HCT116 (cell line): ENCODE measurements at regions not wholly inside any gene's neighbourhood (a gene's known extent, or its start where the extent isn't known, plus 50 kb on each side); places are given as distances from the start of the nearest gene placed in this dataset.

ENCODE experiments used
- ATAC-seq: fragments of 200-7000 bp; cut with Tn5 transposase; 2 replicates; pipeline ENCODE4 v1.9.1; 2020; ENCODE audit warnings: mild to moderate bottlenecking, moderate library complexity
- BruUV-seq: library from RNA; stranded (reverse); fragments of 400-500 nt; replicated peaks from 2 replicates; lab custom pipeline; 2021; lab: Mats Ljungman, UMichigan
- CTCF ChIA-PET: fragments of 300-600 bp; sonication (Branson Sonifier 250); formaldehyde crosslinking; loops from one replicate; lab custom pipeline; 2021; ENCODE audit warnings: antibody characterized with exemption; lab: Charles Lee
- POLR2A ChIA-PET: fragments of 300-600, 350-600 bp; sonication (Branson Sonifier 250); formaldehyde crosslinking; loops from one replicate; lab custom pipeline; 2021; ENCODE audit warnings: antibody characterized with exemption; lab: Charles Lee
- RAD21 ChIA-PET, 2 experiments: fragments of 300-600 bp; sonication (Branson Sonifier 250); formaldehyde crosslinking; loops; one replicate each; lab custom pipeline; 2023; ENCODE audit warnings: low total read pairs in 2 of 2; ENCODE audit not compliant: uncharacterized antibody in 2 of 2, unreplicated experiment in 2 of 2, low non-redundant PET in 1 of 2; lab: Charles Lee
- DNase-seq: peaks from one replicate; pipeline ENCODE4 v3.0.0-alpha.2; 2010; ENCODE audit warnings: low read depth, low spot score
- H2AFZ ChIP-seq: fragments of 200-600 bp; shearing (Covaris generic), sonication (generic); 2 replicates; pipeline ENCODE4 v1.6.1; 2017; ENCODE audit warnings: low read depth, mixed run types, mixed read lengths, antibody characterized with exemption, low read length; ENCODE audit not compliant: poor library complexity, severe bottlenecking
- H3K27ac ChIP-seq: 2 replicates; pipeline ENCODE4 v1.5.1; 2012; ENCODE audit warnings: low read depth, low read length
- H3K27me3 ChIP-seq: fragments of 200-600 bp; sonication (generic); 2 replicates; pipeline ENCODE4 v1.6.1; 2016; ENCODE audit warnings: mixed run types, low read length, mixed read lengths; ENCODE audit not compliant: insufficient read depth
- H3K36me3 ChIP-seq, 2 experiments: fragments of 200-500 bp in 1 of 2; fragments of 200-600 bp in 1 of 2; sonication (Bioruptor generic) in 1 of 2; sonication (generic) in 1 of 2; 2 replicates each; pipeline versions ENCODE4 v1.5.1 to v1.6.1; 2014 to 2016; ENCODE audit warnings: low read length in 2 of 2, inconsistent platforms in 1 of 2, mixed read lengths in 1 of 2, mixed run types in 1 of 2; ENCODE audit not compliant: insufficient read depth in 2 of 2, control insufficient read depth in 1 of 2
- H3K4me1 ChIP-seq, 2 experiments: fragments of 200-600 bp in 1 of 2; sonication (generic) in 1 of 2; 2 replicates each; pipeline versions ENCODE4 v1.5.1 to v1.6.1; 2012 to 2017; ENCODE audit warnings: low read length in 2 of 2, inconsistent platforms in 1 of 2, mild to moderate bottlenecking in 1 of 2, mixed read lengths in 1 of 2, mixed run types in 1 of 2, moderate library complexity in 1 of 2; ENCODE audit not compliant: insufficient read depth in 2 of 2, control insufficient read depth in 1 of 2
- H3K4me2 ChIP-seq: fragments of 200-600 bp; sonication (generic); 2 replicates; pipeline ENCODE4 v1.6.1; 2017; ENCODE audit warnings: mixed run types, low read length, mixed read lengths
- H3K4me3 ChIP-seq, 2 experiments: fragments of 200-600 bp in 1 of 2; sonication (generic) in 1 of 2; replicated peaks in 1 of 2; 2 replicates each; pipeline ENCODE4 v1.5.1; 2011 to 2016; ENCODE audit warnings: low read length in 2 of 2, control low read depth in 1 of 2, low read depth in 1 of 2, mild to moderate bottlenecking in 1 of 2, mixed read lengths in 1 of 2, mixed run types in 1 of 2
- H3K79me2 ChIP-seq: fragments of 200-600 bp; sonication (generic); 2 replicates; pipeline ENCODE4 v1.6.1; 2017; ENCODE audit warnings: mild to moderate bottlenecking, mixed run types, low read length, moderate library complexity, mixed read lengths; ENCODE audit not compliant: insufficient read depth
- H3K9ac ChIP-seq: fragments of 200-600 bp; sonication (generic); 2 replicates; pipeline ENCODE4 v1.6.1; 2016; ENCODE audit warnings: low read length, mixed read lengths
- H3K9me2 ChIP-seq: fragments of 200-600 bp; sonication (generic), shearing (Covaris generic); 2 replicates; pipeline ENCODE4 v1.6.1; 2017; ENCODE audit warnings: mixed run types, mild to moderate bottlenecking, moderate library complexity; ENCODE audit not compliant: insufficient read depth
- H3K9me3 ChIP-seq, 2 experiments: fragments of 200-500 bp in 1 of 2; fragments of 200-600 bp in 1 of 2; sonication (Bioruptor generic) in 1 of 2; sonication (generic) in 1 of 2; 2 replicates each; pipeline ENCODE4 v1.6.1; 2014 to 2017; ENCODE audit warnings: low read length in 2 of 2, mixed read lengths in 2 of 2, inconsistent platforms in 1 of 2, low read depth in 1 of 2, mild to moderate bottlenecking in 1 of 2, mixed run types in 1 of 2, moderate library complexity in 1 of 2; ENCODE audit not compliant: control insufficient read depth in 1 of 2, insufficient read depth in 1 of 2
- H4K20me1 ChIP-seq: fragments of 200-600 bp; sonication (generic), shearing (Covaris generic); 2 replicates; pipeline ENCODE4 v1.6.1; 2017; ENCODE audit warnings: mixed run types, mild to moderate bottlenecking, moderate library complexity; ENCODE audit not compliant: insufficient read depth
- CEBPB ChIP-seq: IDR thresholded peaks from 2 replicates; pipeline ENCODE4 v1.6.1; 2012; ENCODE audit warnings: low read depth
- EGR1 ChIP-seq: IDR thresholded peaks from 2 replicates; pipeline ENCODE4 v1.6.1; 2012; ENCODE audit warnings: low read depth
- ELF1 ChIP-seq: IDR thresholded peaks from 2 replicates; pipeline ENCODE4 v1.6.1; 2012; ENCODE audit warnings: low read depth, borderline replicate concordance
- EZH2phosphoT487 ChIP-seq: fragments of 200-600 bp; IDR thresholded peaks from 2 replicates; pipeline ENCODE4 v1.6.1; 2018; ENCODE audit warnings: antibody characterized with exemption, borderline replicate concordance
- FOSL1 ChIP-seq: IDR thresholded peaks from 2 replicates; pipeline ENCODE4 v1.6.1; 2012; ENCODE audit warnings: low read depth
- JUND ChIP-seq: IDR thresholded peaks from 2 replicates; pipeline ENCODE4 v1.6.1; 2012
- POLR2AphosphoS5 ChIP-seq: IDR thresholded peaks from 2 replicates; pipeline ENCODE4 v1.6.1; 2011; ENCODE audit warnings: mild to moderate bottlenecking, low read depth, low read length, moderate library complexity
- RAD21 ChIP-seq: IDR thresholded peaks from 2 replicates; pipeline ENCODE4 v1.6.1; 2012; ENCODE audit warnings: low read depth, mild to moderate bottlenecking
- SIN3A ChIP-seq: IDR thresholded peaks from 2 replicates; pipeline ENCODE4 v1.6.1; 2012; ENCODE audit warnings: low read depth
- SP1 ChIP-seq: IDR thresholded peaks from 2 replicates; pipeline ENCODE4 v1.6.1; 2012; ENCODE audit warnings: low read depth
- SRF ChIP-seq: IDR thresholded peaks from 2 replicates; pipeline ENCODE4 v1.6.1; 2012; ENCODE audit warnings: low read depth
- TCF7L2 ChIP-seq: IDR thresholded peaks from 2 replicates; pipeline ENCODE4 v1.7.0; 2011; ENCODE audit warnings: borderline replicate concordance, inconsistent platforms; ENCODE audit not compliant: insufficient read depth, insufficient read length; ENCODE audit errors: extremely low read depth
- YY1 ChIP-seq: IDR thresholded peaks from 2 replicates; pipeline ENCODE4 v1.6.1; 2011; ENCODE audit warnings: low read length, low read depth, moderate library complexity, mild to moderate bottlenecking; ENCODE audit not compliant: insufficient replicate concordance; ENCODE audit errors: extremely low read depth
- ZFX ChIP-seq: fragments of 450-650 bp; IDR thresholded peaks from 2 replicates; pipeline ENCODE4 v1.6.1; 2017
- ZNF274 ChIP-seq: fragments of 200-500 bp; sonication (Bioruptor generic); IDR thresholded peaks from 2 replicates; pipeline ENCODE4 v1.6.1; 2014; ENCODE audit warnings: mild to moderate bottlenecking, low read depth, low read length, inconsistent platforms
- intact Hi-C: fragments of 100-400 bp; cut with micrococcal nuclease; formaldehyde crosslinking; loops from 2 replicates; pipeline ENCODE4 v1.10.0; 2022
- TF ChIP-seq, protein P1 (sequence below): IDR thresholded peaks from 2 replicates; pipeline ENCODE4 v1.6.1; 2012
- TF ChIP-seq, protein P2 (sequence below): IDR thresholded peaks from 2 replicates; pipeline ENCODE4 v1.6.1; 2012
- TF ChIP-seq, protein P3 (sequence below): IDR thresholded peaks from 2 replicates; pipeline ENCODE4 v1.6.1; 2011; ENCODE audit warnings: mild to moderate bottlenecking, low read length, moderate library complexity; ENCODE audit not compliant: insufficient replicate concordance; ENCODE audit errors: extremely low read depth

DNA sequence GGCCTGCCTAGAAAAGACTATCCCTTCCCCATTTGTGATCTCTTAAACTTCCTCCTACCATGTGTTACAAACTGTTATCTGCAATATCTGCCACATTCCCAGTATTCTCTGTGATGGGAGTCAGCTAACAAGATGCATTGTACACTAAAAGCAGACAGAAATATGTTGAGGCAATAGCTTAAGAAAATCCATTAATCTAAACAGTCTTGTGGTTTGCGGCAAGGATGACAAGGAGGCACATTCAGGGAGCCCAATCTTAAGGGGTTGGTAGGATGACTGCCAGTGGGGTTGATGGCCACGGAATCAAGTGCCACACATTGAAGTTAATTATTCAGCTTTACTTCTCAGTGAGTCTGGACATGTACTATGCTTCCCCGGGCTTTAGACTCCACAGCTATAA, 775.5 kb upstream of the AMELY start:
- Histone ChIP-seq H3K9ac (no peak overlapping the region), H3K4me3 (no peak overlapping the region), H3K4me2 (no peak overlapping the region), H2AFZ (no peak overlapping the region), H3K9me2 (no peaks in the 10 kb centered on the region), H4K20me1 (no peaks in the 10 kb centered on the region), H3K79me2 (no peaks in the 10 kb centered on the region), H3K36me3 (no peaks in the 10 kb centered on the region), H3K4me1 (no peaks in the 10 kb centered on the region), H3K27ac (no peak overlapping the region), H3K9me3 (no peaks in the 10 kb centered on the region), H3K27me3 (no peaks in the 10 kb centered on the region)
- RAD21 ChIA-PET, result no interaction called here
- DNase-seq (no peak), ATAC-seq (no peak)
- TF ChIP-seq ZNF274 (no peak), ELF1 (no peak), SRF (no peak), RAD21 (no peak), ZFX (no peak), TCF7L2 (no peak), JUND (no peak), EGR1 (no peak), SIN3A (no peak), YY1 (no peak), SP1 (no peak), EZH2phosphoT487 (no peak)
- TF ChIP-seq, protein P1, sequence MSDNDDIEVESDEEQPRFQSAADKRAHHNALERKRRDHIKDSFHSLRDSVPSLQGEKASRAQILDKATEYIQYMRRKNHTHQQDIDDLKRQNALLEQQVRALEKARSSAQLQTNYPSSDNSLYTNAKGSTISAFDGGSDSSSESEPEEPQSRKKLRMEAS, result no peak
- TF ChIP-seq, protein P2, sequence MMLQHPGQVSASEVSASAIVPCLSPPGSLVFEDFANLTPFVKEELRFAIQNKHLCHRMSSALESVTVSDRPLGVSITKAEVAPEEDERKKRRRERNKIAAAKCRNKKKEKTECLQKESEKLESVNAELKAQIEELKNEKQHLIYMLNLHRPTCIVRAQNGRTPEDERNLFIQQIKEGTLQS, result no peak
- CTCF ChIA-PET, result no interaction called here
- BruUV-seq, result no TSS peak
- intact Hi-C loops, result no loop called here
- POLR2A ChIA-PET, result no interaction called here

DNA sequence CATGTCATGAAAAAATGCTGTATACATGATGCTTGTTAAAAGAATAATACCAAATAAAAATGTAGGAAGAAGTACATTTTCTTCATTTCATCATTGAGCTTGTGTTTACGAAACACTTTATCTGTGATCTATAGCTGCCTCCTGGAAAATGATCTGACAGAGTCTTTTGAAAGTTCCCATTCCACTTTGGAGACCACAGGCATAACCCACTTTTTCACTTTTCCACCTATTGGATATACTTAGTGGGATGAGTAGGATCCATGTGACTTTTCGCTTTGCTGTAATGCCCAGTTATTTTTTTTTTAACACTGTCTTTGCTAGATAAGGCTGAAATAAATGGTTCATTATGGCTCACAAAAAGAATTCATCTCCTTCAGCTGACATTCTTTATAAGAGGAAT, 773.0 kb upstream of the AMELY start:
- RAD21 ChIA-PET, result no interaction called here
- H3K27ac ChIP-seq, result no peak overlapping the region
- POLR2A ChIA-PET, result no interaction called here
- DNase-seq (no peak), ATAC-seq (no peak)
- no peaks in the 10 kb centered on the region for H3K36me3 ChIP-seq
- CTCF ChIA-PET, result no interaction called here
- H3K4me1 ChIP-seq, result no peaks in the 10 kb centered on the region
- H3K9me2 ChIP-seq, result no peaks in the 10 kb centered on the region
- no peak overlapping the region for H3K4me2 ChIP-seq
- no peaks in the 10 kb centered on the region for H3K27me3 ChIP-seq
- H3K9me3 ChIP-seq, result no peaks in the 10 kb centered on the region
- intact Hi-C loops, result no loop called here
- TF ChIP-seq FOSL1, result no peak
- no peak for TF ChIP-seq CEBPB
- TF ChIP-seq ZFX, result no peak
- TF ChIP-seq, protein P1, result no peak
- no peak for TF ChIP-seq RAD21
- TF ChIP-seq ZNF274, result no peak
- TF ChIP-seq SIN3A, result no peak
- TF ChIP-seq SP1, result no peak
- TF ChIP-seq, protein P2, result no peak
- no peak for TF ChIP-seq EZH2phosphoT487
- no peak for TF ChIP-seq POLR2AphosphoS5
- no peak for TF ChIP-seq EGR1
- TF ChIP-seq, protein P3, sequence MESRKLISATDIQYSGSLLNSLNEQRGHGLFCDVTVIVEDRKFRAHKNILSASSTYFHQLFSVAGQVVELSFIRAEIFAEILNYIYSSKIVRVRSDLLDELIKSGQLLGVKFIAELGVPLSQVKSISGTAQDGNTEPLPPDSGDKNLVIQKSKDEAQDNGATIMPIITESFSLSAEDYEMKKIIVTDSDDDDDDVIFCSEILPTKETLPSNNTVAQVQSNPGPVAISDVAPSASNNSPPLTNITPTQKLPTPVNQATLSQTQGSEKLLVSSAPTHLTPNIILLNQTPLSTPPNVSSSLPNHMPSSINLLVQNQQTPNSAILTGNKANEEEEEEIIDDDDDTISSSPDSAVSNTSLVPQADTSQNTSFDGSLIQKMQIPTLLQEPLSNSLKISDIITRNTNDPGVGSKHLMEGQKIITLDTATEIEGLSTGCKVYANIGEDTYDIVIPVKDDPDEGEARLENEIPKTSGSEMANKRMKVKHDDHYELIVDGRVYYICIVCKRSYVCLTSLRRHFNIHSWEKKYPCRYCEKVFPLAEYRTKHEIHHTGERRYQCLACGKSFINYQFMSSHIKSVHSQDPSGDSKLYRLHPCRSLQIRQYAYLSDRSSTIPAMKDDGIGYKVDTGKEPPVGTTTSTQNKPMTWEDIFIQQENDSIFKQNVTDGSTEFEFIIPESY, result no peak
- no peak for TF ChIP-seq ELF1
- no peak for TF ChIP-seq YY1
- H3K4me3 ChIP-seq, result no peak overlapping the region
- no peak overlapping the region for H3K9ac ChIP-seq
- BruUV-seq, result no TSS peak
- no peaks in the 10 kb centered on the region for H3K79me2 ChIP-seq
- H4K20me1 ChIP-seq, result no peaks in the 10 kb centered on the region
- H2AFZ ChIP-seq, result no peak overlapping the region
